Sigmoid colon (tissue), 4 donors: ENCODE measurements at regions not wholly inside any gene's neighbourhood (a gene's known extent, or its start where the extent isn't known, plus 50 kb on each side); places are given as distances from the start of the nearest gene placed in this dataset.
"Not testable (repeated sequence)": the region's sequence is repeated elsewhere in the genome, so short reads cannot be mapped to it uniquely, and the experiment has no call there.

Experiments
- CTCF ChIP-seq, 4 experiments: fragments of 450-650 bp in 3 of 4; fragments of 200-600 bp in 1 of 4; IDR thresholded peaks; one replicate each; pipeline ENCODE4 v1.5.1; 2016 to 2019; ENCODE audit warnings: antibody characterized with exemption in 4 of 4, mild to moderate bottlenecking in 3 of 4, moderate library complexity in 2 of 4
- EP300 ChIP-seq, 4 donors: sonication (generic); formaldehyde crosslinking; IDR thresholded peaks; one replicate each; pipeline ENCODE4 v1.6.1; 2017; ENCODE audit warnings: antibody characterized with exemption in 4 of 4
- POLR2A ChIP-seq, 2 donors: fragments of 450-650 bp; IDR thresholded peaks; one replicate each; pipeline ENCODE4 v1.6.1; 2016; ENCODE audit warnings: antibody characterized with exemption in 2 of 2, mild to moderate bottlenecking in 2 of 2, moderate library complexity in 2 of 2

GRCh38 chr14:97808541-97808940, 1011.4 kb downstream of the VRK1 start:
- TF ChIP-seq EP300, POLR2A, CTCF (IDR thresholded peaks at IDR 0.05): not testable (repeated sequence)
